ENCODE measurements at regions not wholly inside any gene's neighbourhood (a gene's known extent, or its start where the extent isn't known, plus 50 kb on each side); places are given as distances from the start of the nearest gene placed in this dataset.

GRCh38 chr2:76330865-76331264 is 620.1 kb upstream of the GCFC2 start:
- TF ChIP-seq BHLHE40 (IDR thresholded peaks at IDR 0.05; ENCODE audit: borderline replicate concordance) (no peak), FOXK2 (IDR thresholded peaks at IDR 0.05) (no peak), ARNT (IDR thresholded peaks at IDR 0.05) (no peak), SP1 (IDR thresholded peaks at IDR 0.05) (no peak)
